ENCODE measurements at regions not wholly inside any gene's neighbourhood (a gene's known extent, or its start where the extent isn't known, plus 50 kb on each side); places are given as distances from the start of the nearest gene placed in this dataset.
"Not testable (repeated sequence)": the region's sequence is repeated elsewhere in the genome, so short reads cannot be mapped to it uniquely, and the experiment has no call there.

- H3K4me3 ChIP-seq (replicated peaks; ENCODE audit: low read depth, low read length), result no peak overlapping the region
- TF ChIP-seq, protein P1, sequence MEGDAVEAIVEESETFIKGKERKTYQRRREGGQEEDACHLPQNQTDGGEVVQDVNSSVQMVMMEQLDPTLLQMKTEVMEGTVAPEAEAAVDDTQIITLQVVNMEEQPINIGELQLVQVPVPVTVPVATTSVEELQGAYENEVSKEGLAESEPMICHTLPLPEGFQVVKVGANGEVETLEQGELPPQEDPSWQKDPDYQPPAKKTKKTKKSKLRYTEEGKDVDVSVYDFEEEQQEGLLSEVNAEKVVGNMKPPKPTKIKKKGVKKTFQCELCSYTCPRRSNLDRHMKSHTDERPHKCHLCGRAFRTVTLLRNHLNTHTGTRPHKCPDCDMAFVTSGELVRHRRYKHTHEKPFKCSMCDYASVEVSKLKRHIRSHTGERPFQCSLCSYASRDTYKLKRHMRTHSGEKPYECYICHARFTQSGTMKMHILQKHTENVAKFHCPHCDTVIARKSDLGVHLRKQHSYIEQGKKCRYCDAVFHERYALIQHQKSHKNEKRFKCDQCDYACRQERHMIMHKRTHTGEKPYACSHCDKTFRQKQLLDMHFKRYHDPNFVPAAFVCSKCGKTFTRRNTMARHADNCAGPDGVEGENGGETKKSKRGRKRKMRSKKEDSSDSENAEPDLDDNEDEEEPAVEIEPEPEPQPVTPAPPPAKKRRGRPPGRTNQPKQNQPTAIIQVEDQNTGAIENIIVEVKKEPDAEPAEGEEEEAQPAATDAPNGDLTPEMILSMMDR (IDR thresholded peaks at IDR 0.05; ENCODE audit: low read length, missing control alignments), result no peak
- DNase-seq (ENCODE audit: low read depth), result no peak
These were observed 848.0 kb upstream of the ACO1 start for GRCh38 chr9:31536471-31536870.

GRCh38 chr9:31541721-31542281 is 842.6 kb upstream of the ACO1 start:
- peak; percentile 40 for DNase-seq (ENCODE audit: low read depth)
- no peak overlapping the region for H3K4me3 ChIP-seq (replicated peaks; ENCODE audit: low read depth, low read length)
- TF ChIP-seq, protein P1 (IDR thresholded peaks at IDR 0.05; ENCODE audit: low read length, missing control alignments), result no peak

GRCh38 chr9:31542384-31543055 is 841.9 kb upstream of the ACO1 start:
- H3K4me3 ChIP-seq (replicated peaks; ENCODE audit: low read depth, low read length), result no peak overlapping the region
- TF ChIP-seq, protein P1 (IDR thresholded peaks at IDR 0.05; ENCODE audit: low read length, missing control alignments), result peak; percentile 72
- peak; percentile 95 for DNase-seq (ENCODE audit: low read depth)

- DNase-seq (ENCODE audit: low read depth), result no peak
- H3K4me3 ChIP-seq (replicated peaks; ENCODE audit: low read depth, low read length), result no peak overlapping the region
- TF ChIP-seq, protein P1 (IDR thresholded peaks at IDR 0.05; ENCODE audit: low read length, missing control alignments), result no peak
These were observed 829.5 kb upstream of the ACO1 start for GRCh38 chr9:31554941-31555340.

- TF ChIP-seq, protein P1 (IDR thresholded peaks at IDR 0.05; ENCODE audit: low read length, missing control alignments), result no peak
- DNase-seq (ENCODE audit: low read depth), result no peak
- H3K4me3 ChIP-seq (replicated peaks; ENCODE audit: low read depth, low read length), result no peak overlapping the region
These were observed 827.6 kb upstream of the ACO1 start for GRCh38 chr9:31556667-31557463.

GRCh38 chr9:31572190-31572589 is 812.3 kb upstream of the ACO1 start:
- H3K4me3 ChIP-seq (replicated peaks; ENCODE audit: low read depth, low read length); DNase-seq (ENCODE audit: low read depth): not testable (repeated sequence)

GRCh38 chr9:31573561-31573960 is 810.9 kb upstream of the ACO1 start:
- no peak overlapping the region for H3K4me3 ChIP-seq (replicated peaks; ENCODE audit: low read depth, low read length)
- TF ChIP-seq, protein P1 (IDR thresholded peaks at IDR 0.05; ENCODE audit: low read length, missing control alignments), result no peak
- peak; percentile 17 for DNase-seq (ENCODE audit: low read depth)

Measured in fibroblast of pulmonary artery (primary cell).